ENCODE measurements at regions not wholly inside any gene's neighbourhood (a gene's known extent, or its start where the extent isn't known, plus 50 kb on each side); places are given as distances from the start of the nearest gene placed in this dataset.

DNA sequence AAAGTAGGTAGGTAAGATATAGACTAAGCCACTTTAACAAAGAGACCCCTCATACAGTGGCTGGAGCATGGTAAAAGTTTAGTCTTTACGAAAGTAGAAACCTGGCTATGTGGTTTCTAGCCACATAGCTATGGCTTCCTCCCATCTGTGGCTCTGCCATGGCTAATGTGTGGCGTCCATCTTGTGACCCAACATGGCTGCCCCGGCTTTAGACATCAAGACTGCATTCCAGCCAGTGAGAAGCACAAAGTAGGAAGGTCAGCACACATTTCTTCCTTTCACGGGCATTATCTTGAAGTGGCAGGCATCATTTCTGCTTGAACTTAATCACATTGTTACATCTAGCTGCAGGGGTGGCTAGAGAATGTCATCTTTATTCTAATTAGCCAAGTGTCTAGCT, 148.3 kb downstream of the TBX5 start:
- DNase-seq (ENCODE audit: low read depth, low spot score): no peak
- H3K27ac ChIP-seq: no peak overlapping the region

DNA sequence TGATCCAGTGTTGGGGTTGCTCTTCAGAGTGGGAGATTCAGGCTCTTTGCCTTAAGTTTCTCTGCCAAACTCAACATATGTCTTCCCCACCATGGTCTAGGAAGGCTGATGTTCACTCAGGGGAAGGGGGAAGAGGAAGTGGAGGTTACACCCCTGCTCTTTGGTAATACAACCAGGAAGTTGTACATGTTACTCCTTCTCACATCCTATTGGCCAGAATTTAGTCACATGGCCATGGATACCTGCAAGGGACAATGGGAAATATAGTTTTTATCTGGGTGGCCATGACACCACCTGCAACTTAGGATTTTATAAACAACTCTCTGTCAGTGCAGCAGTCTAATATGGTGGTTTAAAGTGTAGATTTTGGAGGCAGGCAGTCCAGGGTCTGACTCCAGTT, 150.9 kb downstream of the TBX5 start:
- no peak for DNase-seq (ENCODE audit: low read depth, low spot score)

DNA sequence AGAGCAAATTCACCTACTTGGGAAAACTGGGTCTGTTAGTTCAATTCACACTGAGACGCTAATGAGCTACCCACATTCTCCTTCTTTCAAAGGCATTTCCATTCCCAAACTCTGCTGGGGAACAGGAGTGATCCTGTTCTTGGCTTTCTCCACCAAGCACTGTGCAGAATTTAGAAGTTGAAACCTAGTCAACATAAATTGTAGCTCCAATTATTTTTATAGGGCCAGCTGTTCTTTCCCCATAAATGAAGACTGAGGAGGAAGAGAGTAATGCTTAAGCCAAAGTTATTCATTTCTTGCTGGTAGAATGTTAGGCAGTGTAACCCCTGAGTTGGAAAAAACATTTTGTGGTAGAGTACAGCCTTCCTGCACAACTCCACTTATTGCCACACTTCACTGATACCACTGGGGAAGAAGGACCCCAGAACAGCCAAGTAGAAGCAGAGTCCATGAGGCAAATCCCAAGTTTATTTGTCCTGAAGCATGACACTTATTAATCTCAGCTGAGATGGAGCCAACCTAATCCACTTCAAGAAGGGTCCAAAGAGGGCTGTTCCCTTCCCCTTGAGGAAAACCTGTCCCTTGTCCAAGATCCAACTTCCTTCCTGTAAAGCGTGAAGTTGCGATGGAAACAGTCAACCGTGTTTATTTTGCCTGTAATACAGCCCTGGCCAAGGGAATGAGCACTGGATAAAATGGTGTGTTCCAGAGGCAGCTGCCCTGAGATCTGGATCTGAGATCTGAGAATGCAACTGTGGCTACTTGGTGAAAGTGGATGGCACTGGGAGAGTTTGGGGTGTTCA, 151.8 kb downstream of the TBX5 start:
- no peak overlapping the region for H3K27ac ChIP-seq
- DNase-seq (ENCODE audit: low read depth, low spot score): no peak

More for the DNA sequence above, 150.9 kb downstream of the TBX5 start:
- H3K27ac ChIP-seq: no peak overlapping the region

DNA sequence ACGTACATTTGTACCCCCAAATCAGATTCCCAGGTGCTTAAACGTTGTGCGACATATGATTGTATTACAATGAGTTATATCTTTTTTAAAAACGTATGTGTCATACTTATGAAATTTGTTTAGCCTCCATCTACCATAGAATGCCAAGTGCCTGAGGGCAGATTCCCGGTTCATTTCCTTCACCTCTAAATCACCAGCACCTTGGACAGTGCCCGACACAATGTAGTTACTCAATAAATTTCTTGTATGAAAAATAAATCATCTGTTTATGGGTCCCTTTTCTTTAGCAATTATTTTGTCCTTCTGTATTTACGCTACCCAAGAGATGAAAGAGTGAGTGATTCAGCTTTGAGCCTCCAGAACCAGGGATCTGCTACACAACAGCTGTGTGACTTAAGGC, 157.4 kb downstream of the TBX5 start:
- no peak for DNase-seq (ENCODE audit: low read depth, low spot score)
- H3K27ac ChIP-seq: no peak overlapping the region

DNA sequence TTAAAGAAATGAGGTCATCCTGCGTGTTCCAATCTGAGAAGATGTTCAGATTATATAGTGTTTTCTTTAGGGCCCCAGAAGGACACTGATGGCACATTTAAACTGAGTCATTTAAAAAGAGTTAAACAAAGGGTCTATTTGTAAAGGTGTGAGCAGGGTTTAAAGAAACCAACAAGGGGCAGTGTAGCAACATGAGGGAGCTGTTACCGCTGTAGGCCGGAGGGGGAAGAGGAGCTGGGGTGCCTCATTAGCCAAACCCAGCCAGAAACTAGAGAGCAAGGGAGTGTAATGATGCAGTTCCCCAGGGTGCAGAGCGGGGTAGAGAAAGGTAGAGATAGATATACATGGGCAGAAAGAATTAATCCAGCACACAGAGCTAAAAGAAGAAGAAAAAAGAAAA, 160.4 kb downstream of the TBX5 start:
- DNase-seq (ENCODE audit: low read depth, low spot score): no peak
- H3K27ac ChIP-seq: no peak overlapping the region

DNA sequence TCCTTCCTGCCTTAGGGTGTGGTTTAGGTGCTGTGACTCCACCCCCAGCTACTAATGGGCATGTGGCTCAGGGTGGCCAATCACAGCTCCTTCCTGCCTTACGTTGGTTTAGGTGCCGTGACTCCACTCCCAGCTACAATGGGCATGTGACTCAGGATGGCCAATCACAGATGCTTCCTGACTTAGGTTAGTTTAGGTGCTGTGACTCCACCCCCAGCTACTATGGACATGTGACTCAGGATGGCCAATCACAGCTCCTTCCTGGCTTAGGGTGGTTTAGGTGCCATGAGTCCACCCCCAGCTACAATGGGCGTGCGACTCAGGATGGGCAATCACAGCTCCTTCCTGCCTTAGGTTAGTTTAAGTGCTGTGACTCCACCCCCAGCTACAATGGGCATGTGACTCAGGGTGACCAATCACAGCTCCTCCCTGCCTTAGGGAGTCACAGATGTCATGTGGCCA, 163.9 kb downstream of the TBX5 start:
- DNase-seq (ENCODE audit: low read depth, low spot score): no peak
- no peak overlapping the region for H3K27ac ChIP-seq

DNA sequence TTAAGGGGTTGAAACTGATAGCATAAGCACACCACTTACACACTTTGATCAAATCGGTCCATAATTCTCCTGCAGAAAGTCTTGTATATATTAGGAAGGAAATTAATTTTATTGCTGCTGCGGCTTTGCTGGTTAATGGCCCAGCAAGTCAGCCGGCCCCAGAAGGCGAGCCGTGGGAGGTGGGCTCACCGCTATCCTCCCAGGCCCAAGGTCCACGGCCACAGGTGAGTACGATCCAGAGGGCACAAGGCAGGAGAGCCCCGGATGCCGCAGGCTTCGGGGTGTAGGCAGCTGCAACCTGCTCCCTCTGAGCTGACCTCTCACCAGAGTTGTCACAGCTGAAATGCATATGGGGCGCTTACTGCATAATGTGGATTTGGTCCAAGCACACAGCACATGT, 165.7 kb downstream of the TBX5 start:
- H3K27ac ChIP-seq: no peak overlapping the region
- DNase-seq (ENCODE audit: low read depth, low spot score): no peak

DNA sequence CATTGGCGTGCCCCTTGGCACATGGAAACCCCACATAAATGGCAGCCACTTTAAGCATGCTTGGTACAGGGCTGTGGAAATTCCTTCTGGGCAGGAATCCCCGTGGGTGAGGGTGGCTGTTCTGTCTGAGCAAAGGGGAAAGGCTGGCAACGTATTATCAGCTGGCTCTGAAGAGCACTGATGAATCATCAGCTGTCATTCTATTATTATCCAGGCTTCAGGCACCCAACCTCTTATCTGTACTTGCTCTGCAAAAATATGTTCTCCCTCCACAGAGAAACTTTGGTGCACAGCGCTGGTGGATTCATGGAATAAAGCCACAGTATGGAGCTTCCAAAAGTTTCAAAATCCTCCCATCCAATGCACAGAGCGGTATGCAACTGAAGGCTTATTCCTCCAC, 167.1 kb downstream of the TBX5 start:
- H3K27ac ChIP-seq: no peak overlapping the region

DNA sequence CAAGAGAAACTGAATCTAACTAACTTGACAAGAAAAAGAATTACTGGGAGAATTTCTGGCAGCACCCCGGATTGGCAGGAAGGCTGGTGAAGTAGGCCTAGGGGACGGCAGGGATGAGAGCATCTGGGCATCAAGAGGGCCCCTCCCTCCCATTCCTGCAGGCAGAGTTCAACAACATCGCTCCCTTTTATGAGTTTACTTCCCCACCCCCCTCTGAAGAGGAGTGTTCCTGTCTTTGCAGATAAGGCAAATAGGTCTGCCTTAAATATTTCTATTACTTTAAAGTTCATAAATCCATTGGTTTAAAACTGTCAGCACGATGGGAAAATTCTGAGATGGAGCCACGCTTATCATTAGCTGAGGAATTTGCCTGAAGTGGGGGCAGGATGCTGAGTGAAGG, 168.7 kb downstream of the TBX5 start:
- DNase-seq (ENCODE audit: low read depth, low spot score): no peak

More for the DNA sequence above, 167.1 kb downstream of the TBX5 start:
- no peak for DNase-seq (ENCODE audit: low read depth, low spot score)

DNA sequence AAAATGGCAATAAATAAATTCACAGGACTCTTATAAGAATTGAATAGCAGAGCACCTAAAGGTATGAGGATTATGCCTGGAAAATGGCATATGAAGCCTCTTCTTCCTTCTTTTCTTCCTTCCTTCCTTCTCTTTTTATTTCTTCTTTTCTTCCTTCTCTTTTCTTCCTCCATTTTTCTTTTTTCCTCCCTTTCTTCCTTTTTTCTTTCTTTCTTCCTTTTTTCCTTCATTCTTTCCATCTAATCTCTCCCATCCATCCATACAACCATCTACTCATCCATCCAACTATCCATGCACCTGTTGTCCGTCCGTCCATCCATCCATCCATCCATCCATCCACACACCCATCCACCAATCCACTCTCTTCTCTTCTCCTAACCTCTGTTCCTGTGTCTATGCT, 173.8 kb downstream of the TBX5 start:
- H3K27ac ChIP-seq: no peak overlapping the region
- no peak for DNase-seq (ENCODE audit: low read depth, low spot score)

More for the DNA sequence above, 168.7 kb downstream of the TBX5 start:
- no peak overlapping the region for H3K27ac ChIP-seq

DNA sequence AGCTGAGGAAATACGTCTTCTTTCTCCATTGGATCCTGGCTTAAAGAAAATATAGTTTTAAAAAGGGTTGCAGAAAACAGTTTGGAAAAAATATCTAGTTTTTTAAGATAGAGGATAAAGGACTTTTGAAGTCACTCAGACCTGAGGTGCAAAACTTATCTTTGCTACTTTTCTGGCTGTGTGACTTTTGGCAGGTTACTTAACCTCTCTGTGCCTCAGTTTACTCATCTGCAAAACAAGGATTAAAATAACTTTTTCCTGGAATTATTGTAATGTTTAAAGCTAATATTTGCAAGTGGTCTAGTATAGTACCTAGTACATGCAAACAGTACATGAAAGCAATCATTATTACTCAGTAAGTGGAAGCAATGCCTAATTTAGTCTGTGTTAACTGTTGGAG, 176.8 kb downstream of the TBX5 start:
- no peak overlapping the region for H3K27ac ChIP-seq
- no peak for DNase-seq (ENCODE audit: low read depth, low spot score)

DNA sequence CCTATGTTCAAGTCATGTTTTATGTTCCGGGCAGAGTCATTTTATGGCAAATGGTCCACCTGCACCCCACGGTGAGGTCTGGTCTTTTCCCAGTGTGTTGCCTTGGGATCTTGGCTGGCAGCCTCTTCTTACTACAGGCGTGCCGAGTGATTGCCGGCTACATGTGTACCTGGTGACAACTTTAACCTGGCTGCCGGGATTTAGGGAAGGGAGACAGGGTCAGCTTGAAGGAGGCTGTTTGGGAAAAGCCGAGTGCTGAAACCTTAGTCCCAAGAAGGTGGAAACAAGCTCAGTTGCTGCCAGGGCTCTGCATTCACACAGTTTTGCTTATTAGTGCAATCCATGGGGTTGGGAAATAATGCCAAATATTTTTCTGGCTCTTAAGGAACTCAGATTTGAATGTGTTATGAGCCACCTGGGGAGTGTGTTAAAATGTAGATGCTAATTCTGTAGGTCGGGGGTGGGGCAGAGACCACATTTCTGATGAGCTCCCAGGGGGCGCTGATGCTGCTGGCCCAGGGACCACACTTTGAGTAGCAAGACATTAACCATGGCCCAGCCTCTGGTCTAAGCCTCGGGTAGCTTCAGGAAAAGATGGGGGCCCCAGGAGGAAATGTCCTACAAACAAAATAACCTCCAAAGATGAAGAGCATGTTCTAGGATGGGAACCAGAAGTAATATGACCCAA, 179.6 kb downstream of the TBX5 start:
- no peak for DNase-seq (ENCODE audit: low read depth, low spot score)
- H3K27ac ChIP-seq: no peak overlapping the region

DNA sequence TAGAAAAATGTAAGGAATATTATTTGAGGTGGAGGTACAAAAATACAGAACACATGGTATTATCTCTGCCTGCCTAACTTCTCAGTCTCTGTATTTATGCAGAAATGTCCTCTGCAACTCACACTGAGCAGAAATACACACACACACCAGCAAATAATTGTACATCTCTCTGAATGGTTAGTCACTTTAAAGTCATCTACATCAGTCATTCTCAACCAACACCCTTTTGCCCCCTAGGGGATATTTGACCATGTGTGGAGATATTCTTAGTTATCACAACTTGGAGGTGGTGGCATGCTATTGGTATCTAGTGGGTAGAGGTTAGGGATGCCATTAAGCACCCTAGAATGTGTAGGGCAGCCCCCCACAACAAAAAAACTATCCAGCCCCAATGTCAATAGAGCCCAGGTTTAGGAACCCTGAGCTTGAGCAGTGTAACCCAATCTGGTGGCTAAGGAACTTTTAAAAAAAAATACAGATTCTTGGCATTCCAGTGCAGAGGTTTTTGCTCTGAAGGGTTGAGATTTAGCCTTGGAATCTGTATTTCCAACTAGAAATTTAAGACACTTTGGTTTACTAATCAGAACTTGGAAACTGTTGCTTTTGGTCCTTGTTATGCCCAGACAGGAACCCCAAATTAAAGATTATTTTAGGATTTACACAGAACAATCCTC, 183.8 kb downstream of the TBX5 start:
- H3K27ac ChIP-seq: no peak overlapping the region
- DNase-seq (ENCODE audit: low read depth, low spot score): no peak

DNA sequence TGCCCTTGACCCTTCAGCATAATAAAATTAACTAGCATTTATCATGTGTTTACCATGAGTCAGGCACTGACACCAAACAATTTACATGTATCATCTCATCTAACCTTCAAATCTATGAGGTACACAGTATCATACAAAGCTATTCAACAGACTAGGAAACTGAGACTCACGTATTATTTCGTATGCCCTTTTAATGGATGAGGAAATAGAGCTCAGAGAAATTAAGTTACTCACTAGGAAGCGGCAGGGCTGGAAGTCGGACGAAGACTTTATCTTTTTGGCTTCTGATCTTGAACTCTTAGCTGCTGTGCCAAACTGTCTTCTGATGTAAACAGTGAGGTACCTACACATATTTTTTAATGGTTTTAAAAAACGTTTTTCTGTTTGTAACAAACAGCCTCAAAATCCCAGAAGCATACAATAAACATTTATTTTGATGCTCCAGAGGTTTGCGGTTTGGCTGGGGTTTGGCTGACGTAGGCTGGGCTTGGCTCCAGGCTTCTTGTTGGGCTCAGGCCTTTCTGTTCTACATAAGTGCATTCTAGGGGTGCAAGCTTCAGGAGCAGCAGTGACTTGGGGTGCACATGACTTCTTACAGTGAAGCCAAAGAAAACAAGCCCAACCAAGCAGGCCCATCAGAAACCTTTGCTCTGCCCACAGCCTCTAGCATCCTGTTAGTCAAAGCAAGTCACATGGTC, 184.7 kb downstream of the TBX5 start:
- DNase-seq (ENCODE audit: low read depth, low spot score): no peak
- no peak overlapping the region for H3K27ac ChIP-seq

DNA sequence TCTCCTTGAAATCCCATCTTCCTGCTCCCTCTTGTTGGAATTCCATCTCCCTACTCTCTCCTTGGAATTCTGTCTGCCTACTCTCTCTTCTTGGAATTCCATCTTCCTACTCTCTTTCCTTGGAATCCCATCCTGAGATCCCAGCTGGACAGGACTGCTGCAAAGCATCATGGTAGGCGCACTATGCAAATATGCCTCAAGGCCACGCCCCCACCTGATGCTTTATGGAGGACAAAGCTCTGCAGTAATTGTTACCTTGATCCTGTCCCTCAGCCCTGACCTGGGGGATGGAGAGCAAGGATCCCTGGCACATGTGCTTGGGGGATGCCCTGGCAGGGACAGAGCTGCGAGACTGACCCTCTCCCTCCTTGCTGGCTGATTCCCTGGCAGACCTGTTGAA, 185.6 kb downstream of the TBX5 start:
- H3K27ac ChIP-seq: no peak overlapping the region
- DNase-seq (ENCODE audit: low read depth, low spot score): no peak

DNA sequence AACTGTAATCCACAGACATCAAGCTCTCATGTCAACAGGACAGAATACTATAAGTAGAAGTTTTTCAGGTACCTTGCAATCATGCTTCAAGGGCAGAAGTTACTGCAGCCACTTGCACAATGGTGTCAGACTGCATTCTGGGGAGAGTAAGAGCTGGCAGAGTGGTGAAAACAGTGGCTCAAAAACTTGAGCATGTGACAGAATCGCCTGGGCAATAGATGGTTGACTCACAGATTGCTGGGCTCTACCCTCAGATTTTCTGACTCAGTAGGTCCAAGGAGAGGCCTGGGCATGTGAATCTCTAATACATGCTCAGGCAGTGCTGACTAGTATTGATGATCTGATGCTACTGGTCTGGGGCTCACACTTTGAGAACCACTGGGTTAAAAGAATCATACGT, 187.8 kb downstream of the TBX5 start:
- no peak overlapping the region for H3K27ac ChIP-seq

DNA sequence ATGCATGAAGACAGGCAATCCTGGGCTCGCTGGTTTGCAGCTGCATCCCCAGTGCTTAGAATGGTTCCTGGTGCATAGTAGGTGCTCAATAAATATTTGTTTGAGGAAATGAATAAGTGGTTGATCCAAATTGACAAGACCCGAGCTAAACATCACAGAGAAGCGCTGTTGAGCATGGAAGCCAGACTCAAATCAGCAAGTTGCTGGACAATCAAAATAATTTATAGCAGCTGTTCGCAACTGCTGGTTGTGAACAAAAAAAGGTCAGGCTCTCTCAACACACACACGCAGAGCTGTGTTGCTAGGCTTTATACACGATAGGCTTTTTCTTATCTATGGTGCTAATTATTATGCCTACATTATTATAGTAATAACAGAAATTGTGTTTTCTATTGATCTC, 190.2 kb downstream of the TBX5 start:
- no peak for DNase-seq (ENCODE audit: low read depth, low spot score)
- no peak overlapping the region for H3K27ac ChIP-seq

More for the DNA sequence above, 187.8 kb downstream of the TBX5 start:
- no peak for DNase-seq (ENCODE audit: low read depth, low spot score)

DNA sequence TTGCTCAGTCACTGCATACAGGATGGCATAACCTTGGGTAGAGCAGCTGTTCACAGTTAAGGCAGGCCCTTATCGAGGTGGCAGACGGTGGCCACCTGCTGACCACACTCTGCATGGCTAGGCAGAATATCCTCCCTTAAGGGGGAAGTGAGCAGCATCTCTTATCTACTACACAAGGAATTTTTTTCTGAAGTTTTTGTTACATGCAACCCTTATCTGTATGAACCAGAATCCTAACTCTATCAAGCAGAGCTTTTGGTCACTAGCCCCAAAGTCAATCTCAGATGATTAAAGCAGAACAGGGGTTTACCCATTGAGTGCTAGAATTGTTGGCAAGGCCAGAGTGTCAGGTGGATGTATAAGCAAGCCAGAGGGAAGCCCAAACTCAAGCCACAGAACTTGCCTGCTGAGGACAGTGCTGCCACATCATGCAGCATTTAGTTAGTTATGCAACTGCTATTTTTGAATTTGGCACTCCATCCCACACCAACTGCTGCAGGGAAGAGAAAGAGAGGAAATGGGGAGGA, 192.8 kb downstream of the TBX5 start:
- no peak overlapping the region for H3K27ac ChIP-seq
- DNase-seq (ENCODE audit: low read depth, low spot score): no peak

DNA sequence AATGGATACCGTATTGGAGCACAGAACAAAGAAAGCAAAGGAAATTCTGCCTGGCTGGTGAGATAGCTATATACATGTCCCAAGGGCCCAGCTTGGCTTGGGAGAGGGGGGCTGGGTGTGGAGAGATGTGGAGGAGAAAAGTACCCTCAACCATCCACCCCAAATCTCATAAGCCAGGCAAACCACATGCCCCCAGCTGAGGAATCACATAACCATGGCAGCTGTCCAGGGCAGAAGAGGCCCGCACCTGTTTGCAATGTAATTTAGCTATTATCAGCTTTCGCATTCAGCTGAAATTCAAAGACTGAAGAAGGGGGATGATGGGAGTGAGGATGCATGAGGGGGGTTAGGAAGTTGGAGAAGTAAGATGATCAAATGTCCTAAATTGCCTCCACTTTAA, 196.1 kb downstream of the TBX5 start:
- DNase-seq (ENCODE audit: low read depth, low spot score): no peak
- H3K27ac ChIP-seq: no peak overlapping the region

DNA sequence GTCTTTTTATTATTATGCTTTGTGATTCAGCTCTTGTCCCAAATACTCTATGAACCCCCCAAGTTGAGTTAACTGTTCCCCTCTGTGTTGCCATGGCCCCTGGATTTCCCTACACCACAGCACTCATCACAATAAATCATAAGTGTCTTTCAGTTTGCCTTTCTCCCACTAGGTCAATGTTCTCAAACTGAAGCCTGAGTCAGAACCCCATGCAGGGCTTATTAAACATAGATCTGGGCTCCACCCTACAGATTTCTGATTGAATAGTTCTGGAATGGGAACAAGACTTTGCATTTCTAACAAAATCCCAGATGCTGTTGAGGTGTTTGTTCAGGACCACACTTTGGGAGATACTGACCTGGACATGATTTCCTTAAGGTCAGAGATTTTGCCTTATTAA, 199.4 kb downstream of the TBX5 start:
- no peak for DNase-seq (ENCODE audit: low read depth, low spot score)
- no peak overlapping the region for H3K27ac ChIP-seq

Data from epithelial cell of prostate (primary cell).